NCI-H1105 treated with DMSO at 0.1 percent for 48 hours (cell line): ENCODE measurements at regions not wholly inside any gene's neighbourhood (a gene's known extent, or its start where the extent isn't known, plus 50 kb on each side); places are given as distances from the start of the nearest gene placed in this dataset.

Source experiments
- DNase-seq: peaks from one replicate; lab custom pipeline; 2025; lab: John Stamatoyannopoulos, UW

DNA sequence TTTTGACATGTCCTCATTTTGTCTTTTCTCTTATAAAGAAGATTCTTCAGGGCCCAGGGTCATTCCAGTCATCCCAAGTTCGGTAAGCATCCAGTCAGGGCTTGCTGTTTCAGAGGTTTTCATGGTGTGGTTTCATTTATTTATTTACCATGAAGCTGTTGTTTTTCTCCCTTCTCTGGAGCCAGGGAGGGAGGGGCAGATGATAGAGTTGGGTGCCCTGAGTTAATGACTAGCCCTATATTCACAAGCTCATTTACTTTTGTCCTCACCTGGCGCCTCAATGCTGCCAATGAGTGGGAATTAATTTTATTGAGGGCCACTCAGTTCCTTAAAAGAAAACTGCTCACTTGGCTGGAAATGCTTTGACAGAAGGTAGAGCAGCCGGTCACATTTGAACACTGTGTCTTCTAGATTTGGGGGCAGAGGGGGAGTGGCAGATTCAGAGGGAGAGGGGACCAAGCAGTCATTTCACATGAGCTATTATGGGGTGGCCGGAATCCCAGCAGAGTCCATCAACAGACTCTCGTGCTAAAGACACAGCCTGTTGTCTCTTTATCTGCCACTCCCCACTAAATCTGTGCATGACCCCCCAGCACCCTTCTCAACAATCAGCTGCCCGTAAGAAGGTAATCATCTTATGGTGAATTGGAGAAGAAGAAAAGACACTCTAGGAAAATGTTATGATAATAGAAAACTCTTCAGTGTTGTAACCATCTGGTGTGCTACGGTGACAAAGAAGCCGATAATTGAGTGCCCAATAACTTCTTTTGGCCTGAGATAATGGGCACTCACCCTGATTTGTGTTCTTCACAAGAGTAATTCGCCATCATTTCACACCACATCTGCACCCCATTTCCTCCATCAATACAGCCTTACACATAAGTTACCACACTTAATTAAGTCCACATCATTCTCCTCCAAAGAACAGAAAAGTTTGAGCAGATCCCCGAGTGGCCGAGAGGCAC is 573.5 kb upstream of the JAG1 start:
- no peak for DNase-seq

- DNase-seq = no peak
These were observed 574.2 kb upstream of the JAG1 start for GRCh38 chr20:11248011-11248409.

- no peak for DNase-seq
These were observed 575.2 kb upstream of the JAG1 start for GRCh38 chr20:11248687-11249638.

DNA sequence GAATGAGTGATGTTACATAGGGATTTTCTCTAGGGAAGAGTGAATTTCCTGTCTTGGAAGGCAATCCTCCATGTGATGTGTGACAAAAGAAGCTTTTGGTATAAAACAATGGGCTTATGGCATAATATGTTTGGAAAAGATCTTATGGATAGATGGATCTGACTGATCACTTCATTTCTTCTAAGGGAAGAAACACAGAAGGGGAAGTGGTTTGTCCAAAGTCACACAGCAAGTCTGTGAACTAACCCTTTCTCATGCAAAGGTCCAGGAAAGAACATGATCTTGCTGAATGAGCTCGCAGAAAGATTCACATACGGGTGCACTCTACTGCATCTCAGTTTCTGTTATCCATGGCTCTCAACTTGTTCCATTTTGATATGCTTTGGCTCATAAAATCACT is 575.9 kb upstream of the JAG1 start:
- DNase-seq = no peak

GRCh38 chr20:11252447-11252846 is 578.6 kb upstream of the JAG1 start:
- no peak for DNase-seq

GRCh38 chr20:11255455-11255854 is 581.7 kb upstream of the JAG1 start:
- DNase-seq = no peak

- DNase-seq = no peak
These were observed 582.1 kb upstream of the JAG1 start for GRCh38 chr20:11255860-11256259.

DNA sequence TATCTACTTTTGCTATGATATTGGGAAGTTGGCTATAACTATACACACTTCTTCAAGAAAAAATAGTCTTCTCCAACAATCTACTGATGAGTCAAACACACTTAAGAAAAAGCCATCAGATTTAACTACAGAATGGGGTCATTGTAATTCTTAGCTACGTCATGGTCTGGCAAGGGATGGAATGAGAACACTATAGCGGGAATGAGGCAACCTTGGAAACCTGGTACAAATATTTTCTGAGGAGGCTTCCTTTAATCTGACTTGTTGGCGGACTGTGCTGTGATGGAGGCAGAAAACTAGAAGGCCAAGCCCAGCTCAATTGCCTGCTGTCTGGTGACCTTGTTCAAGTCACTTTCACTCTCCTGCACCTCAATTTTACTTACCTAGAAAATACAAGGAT is 586.8 kb upstream of the JAG1 start:
- no peak for DNase-seq

- no peak for DNase-seq
These were observed 587.8 kb upstream of the JAG1 start for GRCh38 chr20:11261533-11262000.

DNA sequence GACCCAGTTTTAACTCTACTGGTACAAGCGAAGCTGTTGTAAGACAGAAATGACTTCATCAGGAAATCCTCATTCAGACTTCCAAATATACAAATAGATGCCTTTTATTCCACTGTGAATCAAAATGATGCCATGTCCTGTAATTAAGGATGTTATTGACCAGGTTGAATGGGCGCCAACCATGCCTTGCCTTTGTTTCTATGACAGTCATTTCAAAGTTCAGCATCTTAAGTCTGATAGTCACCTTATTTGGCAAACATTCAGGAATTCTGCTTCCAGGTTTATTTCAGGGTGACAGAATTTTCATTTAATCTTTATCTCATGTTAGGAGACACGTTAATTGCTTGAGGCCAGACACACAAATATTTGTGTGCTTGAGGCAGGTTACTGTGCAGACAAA is 592.8 kb upstream of the JAG1 start:
- no peak for DNase-seq

- no peak for DNase-seq
These were observed 593.4 kb upstream of the JAG1 start for GRCh38 chr20:11267131-11267761.

DNA sequence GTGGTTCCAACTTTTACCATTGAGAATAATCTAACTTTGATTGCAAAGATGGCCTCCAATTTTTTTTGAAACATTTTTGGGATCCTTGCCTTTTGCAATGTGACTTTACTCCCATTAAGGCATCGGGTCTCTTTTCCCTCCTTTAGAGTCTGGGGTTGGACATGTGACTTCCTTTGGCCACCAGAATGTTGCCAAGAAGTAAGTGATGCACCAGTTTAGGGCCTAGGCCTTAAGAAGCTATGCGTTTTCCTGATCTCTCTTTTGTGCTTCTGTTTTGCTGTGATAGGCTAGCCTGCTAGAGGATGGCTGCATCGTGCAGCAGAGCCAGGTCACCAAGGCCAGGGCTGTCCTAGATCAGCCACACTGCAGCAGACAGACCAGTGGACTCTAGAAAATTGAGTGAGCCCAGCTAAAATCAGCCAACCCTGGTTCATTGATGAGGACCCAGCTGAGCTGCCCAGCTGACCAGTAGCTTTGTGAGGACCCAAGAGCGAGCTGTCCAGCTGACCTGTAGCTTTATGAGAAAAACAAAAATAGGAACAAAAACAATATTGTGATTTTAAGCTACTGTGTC is 594.0 kb upstream of the JAG1 start:
- DNase-seq = no peak

DNA sequence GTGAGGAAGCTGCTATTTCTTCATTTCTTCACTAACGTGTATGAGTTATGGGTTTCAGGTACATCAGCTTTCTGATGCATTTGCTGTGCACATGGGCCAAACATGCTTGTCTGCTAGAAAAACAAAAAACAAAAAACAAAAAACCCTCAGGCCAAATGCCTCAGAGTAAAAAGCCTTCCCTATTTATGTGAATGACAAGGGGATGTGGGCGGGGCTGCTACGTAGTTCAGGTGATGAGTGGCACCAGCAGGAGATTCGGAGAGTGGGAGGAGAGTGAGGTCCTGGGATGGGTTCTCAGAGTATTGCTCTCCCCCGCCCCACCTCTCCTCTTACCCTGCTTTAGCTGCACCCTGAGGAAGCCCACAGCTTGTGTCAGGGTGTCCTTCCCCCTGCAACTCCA is 596.8 kb upstream of the JAG1 start:
- no peak for DNase-seq

DNA sequence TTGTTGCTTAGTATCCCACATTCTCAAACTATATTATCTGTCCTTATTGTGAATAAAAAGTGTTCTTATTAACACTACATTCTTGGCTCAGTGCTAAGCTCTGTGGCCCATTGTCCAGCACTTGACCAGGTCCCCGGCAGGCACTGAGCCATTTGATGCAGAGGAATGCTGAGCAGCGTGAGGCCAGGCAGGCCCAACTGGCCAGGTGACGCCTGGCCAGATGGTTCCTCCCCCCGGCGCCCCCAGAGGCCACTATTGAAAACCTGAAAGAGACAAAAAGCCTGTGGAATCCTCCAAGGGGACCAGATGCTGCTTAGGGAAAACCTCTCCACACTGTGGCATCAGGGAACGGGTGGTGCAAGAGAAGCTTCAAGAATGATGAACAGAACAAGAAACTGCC is 597.5 kb upstream of the JAG1 start:
- no peak for DNase-seq

- no peak for DNase-seq
These were observed 598.3 kb upstream of the JAG1 start for GRCh38 chr20:11271920-11272594.

DNA sequence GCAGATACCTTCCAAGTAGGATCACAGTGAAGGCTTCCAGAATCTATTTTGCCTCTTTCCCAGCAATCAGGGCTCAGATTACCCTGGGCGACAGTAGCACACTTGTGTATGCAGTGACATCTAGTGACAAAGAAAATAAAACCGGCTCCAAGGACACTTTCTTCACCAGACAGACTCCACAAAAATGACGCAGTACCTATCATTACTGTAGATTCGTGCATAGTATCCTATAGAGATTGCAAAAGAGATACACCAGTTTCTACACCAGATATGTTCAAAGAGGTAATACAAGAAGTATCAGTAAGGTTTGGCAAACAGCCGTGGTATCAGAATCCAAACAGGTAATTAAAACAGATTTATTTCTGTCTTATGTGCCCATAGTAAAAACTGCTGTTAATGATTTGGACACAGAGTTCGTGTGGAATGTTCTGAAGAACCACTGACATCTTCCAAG is 600.4 kb upstream of the JAG1 start:
- DNase-seq = peak; percentile 81

DNA sequence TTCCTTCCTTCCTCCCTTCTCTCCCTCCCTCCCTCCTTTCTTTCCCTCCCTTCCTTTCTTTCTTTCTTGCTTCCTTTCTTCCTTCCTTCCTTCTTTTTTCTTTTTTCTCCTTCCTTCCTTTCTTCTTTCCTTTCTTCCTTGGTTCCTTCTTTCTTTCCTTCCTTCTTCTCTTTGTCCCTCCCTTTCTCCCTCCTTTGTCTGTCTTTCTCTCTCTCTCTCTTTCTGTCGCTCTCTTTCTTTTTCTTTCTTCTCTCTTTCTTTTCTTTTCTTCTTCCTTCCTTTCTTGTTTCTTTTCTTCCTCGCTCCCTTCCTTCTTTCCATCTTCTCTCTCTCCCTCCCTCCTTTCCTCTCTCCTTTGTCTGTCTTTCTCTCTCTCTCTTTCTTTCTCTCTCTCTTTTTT is 601.9 kb upstream of the JAG1 start:
- no peak for DNase-seq

DNA sequence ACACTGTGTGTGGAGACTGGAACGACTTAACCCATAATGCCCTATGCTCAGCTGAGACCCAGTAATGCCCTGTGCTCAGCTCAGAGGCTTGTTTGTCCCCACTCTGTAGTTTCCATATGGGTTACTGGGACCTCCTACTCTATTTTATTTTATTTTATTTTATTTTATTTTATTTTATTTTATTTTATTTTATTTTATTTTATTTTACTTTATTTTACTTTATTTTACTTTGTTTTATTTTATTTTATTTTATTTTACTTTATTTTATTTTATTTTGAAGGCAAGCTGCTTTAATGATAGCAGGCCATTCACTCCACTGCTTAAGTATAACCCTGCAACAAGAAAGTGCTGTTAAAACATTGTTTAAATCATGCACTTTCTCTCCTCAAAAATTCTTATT is 603.4 kb upstream of the JAG1 start:
- no peak for DNase-seq

- no peak for DNase-seq
These were observed 604.1 kb upstream of the JAG1 start for GRCh38 chr20:11277858-11278257.

GRCh38 chr20:11278461-11278860 is 604.7 kb upstream of the JAG1 start:
- DNase-seq = no peak

DNA sequence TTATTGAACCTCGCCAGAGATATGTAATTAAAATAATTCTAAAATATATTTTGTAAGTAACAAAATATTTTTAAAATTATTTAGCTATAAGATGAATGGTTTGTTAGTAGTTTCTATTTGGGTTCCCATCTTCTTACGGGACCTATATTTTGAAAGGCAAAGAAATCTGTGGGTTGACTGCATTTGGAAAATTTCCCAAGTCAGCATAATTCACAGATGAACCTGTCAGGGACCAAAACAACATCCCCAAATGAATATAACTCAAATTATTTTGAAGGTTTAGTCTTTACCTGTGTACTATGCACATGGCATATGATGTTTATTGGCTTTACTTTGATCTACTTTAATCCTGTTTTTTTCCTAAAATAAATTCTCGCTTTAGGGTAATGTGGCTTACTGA is 607.4 kb upstream of the JAG1 start:
- DNase-seq = no peak
